HG02642 (cell line): ENCODE measurements at regions not wholly inside any gene's neighbourhood (a gene's known extent, or its start where the extent isn't known, plus 50 kb on each side); places are given as distances from the start of the nearest gene placed in this dataset.
"Not testable (repeated sequence)": the region's sequence is repeated elsewhere in the genome, so short reads cannot be mapped to it uniquely, and the experiment has no call there.

Source experiments
- ATAC-seq: cut with Tn5 transposase; IDR thresholded peaks from one replicate; pipeline ENCODE4 v1.9.1; 2021; ENCODE audit warnings: mild to moderate bottlenecking; ENCODE audit not compliant: unreplicated experiment, poor library complexity

DNA sequence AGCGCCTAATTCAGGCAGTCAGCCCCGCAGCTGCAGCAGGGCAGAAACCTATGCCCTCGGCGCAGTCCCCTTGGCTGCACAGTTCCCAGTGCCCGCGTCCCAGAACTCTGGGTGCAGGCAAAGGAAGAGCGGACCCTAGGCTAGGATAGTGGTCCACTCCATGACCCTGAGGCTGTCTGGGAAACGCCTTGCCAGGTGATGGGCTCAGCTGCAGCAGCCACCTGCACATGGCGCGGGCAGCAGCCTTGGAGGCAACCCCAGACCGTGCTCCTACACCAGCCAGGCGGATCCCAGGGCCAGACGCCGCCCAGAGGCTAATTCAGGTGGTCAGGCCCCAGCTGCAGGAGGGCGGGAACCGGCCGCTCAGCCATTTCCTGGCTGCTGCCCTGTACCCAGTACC is 83.0 kb downstream of the POTEC start:
- not testable (repeated sequence) for ATAC-seq

DNA sequence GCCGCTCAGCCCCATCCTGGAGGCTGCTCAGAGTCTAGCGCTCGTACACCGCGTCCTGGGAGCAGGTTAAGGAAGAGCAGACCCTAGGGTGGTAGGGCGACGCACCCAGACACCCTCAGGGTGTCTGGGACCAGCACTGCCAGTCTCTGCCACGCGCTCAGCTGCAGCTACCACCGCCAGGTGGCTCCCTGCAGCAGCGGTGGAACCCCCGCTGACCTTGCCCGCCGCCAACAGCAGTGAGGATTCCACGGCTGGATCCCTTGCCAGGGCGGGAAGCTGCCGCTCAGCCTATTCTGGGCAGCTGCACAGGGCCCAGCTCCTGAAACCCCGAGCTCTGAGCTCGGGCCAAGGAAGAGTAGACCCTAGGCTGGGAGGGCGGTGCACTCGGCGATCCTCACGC is 83.6 kb downstream of the POTEC start:
- ATAC-seq, result not testable (repeated sequence)

DNA sequence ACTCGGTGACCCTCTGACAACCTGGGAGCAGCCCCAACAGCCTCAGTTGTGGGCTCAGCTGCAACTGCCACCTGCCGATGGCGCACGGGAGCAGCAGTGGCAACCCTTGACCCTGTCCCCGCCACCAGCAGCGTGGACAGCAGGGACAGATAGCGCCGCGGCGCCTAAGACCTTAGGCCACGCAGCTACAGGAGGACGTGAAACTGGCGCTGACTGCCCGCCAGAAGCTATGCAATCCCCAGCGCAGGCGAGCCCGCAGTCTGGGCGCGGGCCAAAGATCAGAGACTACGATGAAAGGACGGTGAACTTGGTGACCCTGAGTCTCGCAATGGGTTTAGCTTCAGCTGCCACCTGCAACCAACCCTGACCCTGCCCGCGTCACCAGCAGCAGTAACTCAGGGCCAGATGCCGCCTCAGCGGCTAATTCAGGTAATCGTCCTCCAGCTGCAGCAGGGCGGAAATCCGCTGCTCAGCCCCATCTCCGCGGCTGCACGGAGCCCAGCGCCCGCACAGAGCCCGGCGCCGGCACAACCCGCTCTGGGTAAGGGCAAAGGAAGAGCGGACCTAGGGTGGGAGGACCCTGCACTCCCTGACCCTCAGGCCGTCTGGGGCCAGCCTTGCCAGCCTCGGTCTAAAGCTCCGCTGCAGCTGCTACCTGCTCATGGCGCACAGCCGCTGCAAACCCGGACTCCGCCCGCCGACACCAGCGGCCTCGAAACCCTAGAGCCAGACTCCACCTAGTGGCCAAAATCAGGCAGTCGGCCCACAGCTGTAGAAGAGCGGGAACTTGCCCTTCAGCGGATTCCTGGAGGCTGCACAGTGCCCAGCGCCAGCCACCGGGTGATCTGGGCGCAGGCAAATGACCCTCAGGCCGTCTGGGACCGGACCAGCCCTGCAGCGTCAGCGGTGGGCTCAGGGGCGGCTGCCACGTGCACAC is 85.1 kb downstream of the POTEC start:
- not testable (repeated sequence) for ATAC-seq

DNA sequence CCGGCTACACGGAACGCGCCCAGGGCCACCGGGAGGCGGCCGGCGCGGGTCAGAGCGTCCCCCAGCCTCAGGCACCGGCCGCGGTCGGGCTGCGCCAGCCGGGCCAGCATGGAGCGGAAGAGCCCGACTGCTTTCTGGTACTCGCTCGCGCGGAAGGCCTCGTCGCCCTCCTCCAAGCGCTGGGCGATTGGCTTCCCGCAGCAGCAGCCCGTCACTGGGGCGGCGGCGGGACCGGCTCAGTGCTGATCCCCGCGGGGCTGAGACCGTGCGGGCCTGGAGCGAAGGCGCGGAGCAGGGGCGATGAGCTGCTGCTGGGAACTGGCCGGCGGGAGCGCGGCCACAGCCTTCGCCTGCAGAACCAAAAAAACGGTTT is 92.8 kb downstream of the POTEC start:
- ATAC-seq, result not testable (repeated sequence)

DNA sequence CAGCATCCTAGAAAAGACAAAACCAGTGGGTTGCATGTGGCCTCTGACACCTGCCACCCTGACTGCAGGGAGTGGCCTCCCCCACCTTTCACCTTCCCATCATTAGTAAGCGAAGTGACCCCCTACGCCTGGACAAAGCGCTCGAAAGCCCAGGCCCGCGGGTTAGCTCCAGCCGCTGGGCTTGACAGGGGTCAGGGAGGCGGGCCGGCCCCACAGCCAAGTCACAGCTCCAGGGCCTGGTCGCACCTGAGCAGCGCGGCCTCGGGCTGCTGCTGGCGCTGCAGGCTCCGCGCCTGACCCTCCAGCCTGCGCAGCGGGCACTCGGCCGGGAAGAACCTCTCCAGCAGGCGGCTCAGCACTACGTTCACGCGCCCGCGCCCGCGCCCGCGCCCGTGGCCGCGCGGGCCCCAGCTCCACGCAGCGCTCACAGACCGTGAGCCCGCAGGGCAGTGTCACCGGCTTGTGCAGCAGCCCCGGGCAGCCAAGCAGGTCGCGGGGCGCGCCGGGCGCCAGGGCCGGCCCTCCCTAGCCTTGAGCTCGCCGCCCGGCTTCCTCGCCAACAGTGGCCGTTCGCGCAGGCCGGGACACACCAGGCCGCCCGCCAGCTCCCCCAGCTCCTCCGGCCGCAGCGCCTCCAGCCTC is 93.3 kb downstream of the POTEC start:
- ATAC-seq, result not testable (repeated sequence)

DNA sequence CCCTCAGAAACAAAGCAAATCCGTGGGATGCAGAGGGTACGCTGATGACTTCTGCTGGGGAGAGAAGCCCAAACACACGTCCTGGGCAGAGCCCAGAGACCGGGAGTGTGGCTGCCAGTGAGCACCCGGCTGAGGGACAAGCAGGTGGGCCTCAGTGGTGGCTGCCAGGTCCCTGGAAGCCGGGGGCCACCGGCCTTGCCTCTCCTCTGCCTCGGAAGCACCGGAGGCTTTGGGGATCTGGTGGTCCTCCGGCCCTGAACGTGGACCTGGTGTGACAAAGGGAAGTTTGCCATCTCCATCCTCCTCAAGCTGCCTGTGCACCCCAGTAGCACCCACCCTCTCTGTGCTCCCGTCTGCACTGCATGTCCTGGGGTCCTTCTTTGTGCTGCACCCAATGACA is 94.3 kb downstream of the POTEC start:
- not testable (repeated sequence) for ATAC-seq

DNA sequence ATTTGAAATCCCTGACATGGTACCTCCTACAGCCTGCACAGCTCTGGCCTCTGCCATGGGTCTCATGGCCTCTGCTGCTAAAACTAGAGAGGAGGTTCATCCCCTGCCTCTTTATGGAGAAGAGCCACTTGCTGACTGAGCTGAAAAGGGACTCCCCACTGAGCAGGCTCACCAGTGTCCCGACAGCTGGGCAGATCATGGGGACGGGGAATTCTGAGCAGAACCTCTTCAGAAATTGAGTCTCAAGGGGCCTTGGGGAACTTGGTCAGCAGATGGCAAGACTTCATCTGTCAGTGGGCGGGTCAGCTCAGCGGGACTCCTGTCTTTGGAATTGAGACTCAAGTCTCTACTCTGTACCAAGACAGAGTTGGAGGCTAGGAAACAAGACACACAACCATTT is 95.7 kb downstream of the POTEC start:
- not testable (repeated sequence) for ATAC-seq

DNA sequence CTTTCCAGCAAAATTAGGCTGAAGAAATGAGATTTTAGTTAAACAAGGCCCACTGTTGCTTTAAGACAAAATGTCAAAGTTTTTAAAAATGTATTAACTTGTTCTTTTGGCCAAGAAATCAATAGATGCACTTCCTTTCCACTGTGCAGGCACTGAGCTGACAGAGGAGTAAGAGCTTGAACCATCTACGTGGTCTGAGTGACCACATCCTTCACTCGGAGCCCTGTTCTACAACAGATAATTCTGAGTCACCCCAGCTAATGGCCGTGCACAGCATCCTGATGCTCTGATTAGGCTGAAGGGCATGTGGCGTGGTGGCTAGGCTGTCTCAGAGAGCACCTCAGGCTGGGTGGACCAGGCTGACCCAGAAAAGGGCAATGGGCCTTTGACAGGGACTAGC is 107.9 kb downstream of the POTEC start:
- not testable (repeated sequence) for ATAC-seq

DNA sequence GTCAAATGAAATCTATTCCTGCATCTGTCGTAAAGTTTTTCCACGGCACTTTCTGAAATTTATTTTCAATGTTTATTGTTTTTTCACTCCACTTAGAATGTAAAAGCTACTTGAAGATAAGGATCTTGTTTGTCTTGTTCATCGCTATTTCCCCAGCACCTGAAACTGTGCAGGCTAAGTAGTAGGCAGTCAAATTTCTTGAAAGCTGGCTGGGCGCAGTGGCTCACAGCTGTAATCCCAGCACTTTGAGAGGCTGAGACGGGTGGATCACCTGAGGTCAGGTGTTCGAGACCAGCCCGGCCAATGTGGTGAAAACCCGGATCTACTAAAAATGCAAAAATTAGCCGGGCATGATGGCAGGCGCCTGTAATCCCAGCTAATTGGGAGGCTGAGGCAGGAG is 111.0 kb downstream of the POTEC start:
- ATAC-seq, result not testable (repeated sequence)

DNA sequence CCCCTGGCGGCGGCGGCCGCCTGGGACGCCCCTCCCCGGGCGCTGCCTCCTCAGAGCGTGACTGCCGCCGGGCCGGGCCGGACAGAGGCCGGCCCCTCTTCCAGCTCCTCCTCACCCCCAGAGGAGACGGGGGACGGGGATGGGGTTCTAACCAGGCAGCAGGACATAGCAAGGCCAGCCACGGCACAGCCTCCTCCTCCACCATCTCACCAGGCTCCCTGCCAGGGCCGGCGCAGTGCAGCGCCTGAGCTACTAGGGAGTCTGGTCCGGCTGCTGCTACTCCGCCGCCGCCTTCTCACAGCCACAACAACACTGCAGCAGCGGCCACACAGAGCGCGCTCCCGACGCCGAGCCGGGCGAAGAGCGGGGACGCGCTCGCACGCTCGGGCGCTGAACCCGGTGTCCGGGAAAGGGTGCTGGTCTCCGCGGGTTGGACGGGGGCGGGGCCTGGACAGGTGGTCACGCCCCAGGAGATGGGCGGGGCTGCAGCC is 112.3 kb downstream of the POTEC start:
- not testable (repeated sequence) for ATAC-seq

DNA sequence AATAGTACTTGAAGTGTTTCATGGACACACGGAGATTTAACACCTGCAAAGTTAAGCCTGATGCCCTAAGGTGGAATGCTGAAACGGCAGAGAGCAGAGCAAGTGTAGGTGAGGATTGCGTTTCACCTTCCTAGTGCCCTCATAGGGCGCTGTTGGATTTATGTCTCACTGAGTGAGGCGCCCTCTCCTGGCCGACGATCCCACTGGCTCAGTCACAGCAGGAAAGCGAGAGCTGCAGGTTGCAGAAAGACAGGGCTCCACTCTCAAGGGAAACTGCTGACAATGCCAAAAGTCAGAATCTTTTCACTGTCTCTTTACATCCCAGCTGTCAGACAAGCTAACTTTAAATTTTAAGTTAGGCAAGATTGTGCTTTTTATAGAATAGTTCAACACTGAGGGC is 127.6 kb downstream of the POTEC start:
- ATAC-seq, result not testable (repeated sequence)

DNA sequence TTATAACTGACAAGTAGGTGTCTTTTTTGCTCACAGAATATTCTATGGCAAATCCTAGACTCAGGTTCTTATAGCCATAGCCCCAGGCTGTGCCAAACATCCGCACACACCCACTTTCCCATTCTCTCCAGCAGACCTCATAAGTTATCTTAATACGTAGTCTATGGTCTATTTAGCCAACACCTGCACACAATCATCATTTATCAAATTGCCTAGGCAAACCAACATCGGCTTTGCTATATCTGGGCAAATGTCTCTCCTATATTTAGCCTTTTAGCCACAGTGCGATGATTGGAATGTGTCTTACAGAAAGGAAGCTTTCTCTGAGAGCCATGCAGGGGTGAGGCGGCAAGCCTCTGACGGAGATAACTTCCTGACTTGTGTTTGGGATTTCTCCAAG is 128.0 kb downstream of the POTEC start:
- ATAC-seq, result not testable (repeated sequence)

DNA sequence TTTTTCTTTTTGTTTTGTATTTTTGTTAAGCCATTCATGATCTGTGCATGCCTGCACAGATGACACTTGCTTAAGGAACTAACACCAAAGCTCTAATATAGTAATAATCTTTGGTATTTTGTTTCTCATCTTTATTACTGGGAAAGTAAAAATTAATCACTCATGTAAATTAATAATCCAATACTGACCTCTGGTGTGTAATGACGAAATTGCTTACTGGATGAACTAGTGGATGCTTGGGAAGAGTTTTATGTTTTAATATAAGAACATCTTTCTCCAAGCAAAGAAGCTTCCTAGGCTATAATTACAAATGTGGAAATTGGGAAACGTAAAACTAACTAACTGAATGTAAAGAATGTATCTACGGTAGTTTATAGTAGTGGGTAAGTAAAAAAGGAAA is 147.9 kb downstream of the POTEC start:
- ATAC-seq, result not testable (repeated sequence)

DNA sequence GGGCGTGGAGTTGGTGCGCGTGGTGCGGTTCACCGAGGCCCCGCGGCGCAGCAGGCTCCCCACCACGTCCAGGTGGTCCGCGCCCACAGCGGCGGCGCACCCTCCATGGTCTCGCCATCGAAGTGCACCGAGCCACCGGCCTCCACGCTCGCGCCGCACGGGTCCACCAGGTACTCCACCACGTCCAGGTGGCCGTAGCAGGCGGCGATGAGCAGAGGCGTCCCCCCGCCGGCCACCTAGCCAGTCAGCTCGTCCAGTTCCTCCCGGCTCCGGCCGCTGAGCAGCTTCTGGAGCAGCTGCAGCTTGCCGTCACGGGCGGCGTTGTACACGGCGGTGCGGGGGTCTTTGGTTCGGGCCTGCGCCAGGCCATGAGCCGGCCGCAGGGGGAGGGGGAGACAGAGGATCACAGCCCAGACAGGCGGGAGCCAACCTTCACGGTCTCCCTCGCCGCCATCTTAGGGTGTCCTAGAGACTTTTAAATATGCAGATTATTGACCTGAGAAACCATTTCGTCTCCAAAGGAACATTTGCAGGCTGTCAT is 149.8 kb downstream of the POTEC start:
- not testable (repeated sequence) for ATAC-seq

DNA sequence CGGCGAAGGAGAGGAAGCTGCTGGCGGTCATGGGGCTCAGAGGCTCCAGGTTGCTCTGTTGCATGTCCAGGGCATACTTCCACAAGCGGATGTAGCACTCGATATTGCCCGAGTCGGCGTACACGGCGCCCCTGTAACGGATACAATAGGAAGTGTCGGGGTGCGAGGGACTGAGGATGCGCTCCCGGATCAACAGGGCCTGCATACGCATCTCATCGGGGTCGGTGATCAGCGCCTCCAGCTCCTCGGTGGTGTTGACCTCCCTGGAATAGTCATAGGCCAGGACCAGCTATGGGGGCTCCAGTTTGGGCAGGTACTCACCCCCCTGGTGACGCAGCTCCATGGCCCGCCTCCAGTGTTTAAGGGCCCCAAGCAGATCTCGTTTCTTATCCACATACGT is 150.8 kb downstream of the POTEC start:
- not testable (repeated sequence) for ATAC-seq

DNA sequence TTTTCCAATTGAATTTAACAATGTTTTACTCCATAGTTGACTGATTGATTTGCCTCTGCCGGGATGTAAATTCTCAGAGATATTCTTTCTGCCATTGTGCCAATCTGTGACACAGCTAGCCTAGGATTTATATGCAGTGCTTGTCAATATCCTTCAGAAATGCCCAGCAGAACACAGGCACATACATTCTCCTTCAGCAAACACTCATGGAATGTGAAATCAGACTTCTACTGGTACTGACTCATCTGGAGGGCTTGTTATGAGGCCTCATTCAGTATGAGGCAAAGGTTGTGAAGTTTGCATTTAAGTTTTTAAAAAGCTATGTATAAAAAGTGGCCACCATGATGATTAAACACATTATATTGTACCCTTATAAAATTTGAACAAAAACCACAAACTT is 158.4 kb downstream of the POTEC start:
- not testable (repeated sequence) for ATAC-seq

DNA sequence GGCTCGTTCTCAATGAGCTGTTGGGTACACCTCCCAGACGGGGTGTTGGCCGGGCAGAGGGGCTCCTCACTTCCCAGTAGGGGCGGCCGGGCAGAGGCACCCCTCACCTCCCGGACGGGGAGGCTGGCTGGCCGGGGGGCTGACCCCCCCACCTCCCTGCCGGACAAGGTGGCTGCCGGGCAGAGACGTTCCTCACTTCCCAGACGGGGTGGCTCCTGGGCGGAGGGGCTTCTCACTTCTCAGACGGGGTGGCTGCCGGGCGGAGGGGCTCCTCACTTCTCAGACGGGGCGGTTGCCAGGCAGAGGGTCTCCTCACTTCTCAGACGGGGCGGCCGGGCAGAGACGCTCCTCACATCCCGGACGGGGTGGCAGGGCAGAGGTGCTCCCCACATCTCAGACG is 160.7 kb downstream of the POTEC start:
- not testable (repeated sequence) for ATAC-seq

DNA sequence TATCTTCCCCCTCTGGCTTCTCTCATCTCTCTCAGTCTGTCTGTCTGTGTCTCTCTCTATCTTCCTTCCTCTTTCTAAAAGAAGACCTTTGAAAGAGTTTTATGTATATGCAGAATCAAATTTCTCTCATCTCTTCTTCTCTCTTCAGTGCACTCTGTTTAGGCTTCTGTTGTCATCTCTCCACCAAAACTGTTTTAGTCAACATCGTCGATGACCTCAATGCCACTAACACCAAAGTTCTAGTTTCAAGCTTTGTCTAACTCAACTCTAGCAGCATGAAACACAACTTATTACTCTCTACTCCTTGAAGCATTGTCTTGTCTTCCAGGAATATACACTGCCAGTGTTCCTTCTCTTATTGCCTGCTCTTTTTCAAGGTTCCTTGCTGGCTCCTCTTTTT is 163.9 kb downstream of the POTEC start:
- not testable (repeated sequence) for ATAC-seq

DNA sequence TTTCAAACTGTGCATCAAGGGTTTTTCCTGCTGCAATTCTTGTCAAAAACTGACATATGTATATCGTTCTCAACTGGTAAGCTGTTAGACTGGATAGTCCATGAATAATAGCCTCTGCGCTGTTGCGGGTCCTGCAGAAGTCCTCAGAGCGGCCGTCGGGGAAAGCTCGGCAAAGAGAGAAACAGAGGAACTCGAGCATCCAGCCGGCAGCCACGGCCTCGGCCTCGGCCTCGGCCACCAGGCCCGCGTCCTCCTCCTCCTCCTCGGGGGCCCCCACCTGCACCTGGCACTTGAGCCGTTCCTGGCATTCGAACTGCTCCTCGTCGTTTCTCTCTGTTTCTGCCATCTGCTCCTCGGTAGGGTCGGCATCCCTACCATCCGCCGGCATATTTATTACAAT is 165.0 kb downstream of the POTEC start:
- not testable (repeated sequence) for ATAC-seq

DNA sequence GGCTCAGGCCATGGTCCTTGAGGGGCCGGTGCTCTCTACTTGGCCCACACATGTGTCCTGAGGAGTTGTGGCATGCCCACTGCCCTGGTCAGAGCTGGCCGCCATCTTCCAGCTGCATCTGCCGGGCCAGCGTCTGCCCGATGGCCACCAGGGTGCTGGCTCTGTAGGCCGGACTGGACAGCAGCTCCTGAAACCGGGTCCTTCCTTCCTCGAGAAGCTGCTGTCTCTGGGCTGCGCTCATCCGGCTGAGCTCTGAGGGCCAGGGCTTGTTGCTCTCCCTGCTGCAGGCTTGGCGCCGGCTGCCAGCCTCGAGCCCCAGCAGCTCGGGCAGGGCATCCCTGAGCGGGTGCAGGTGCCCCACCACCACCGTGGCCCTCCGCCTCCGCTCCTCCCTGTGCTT is 182.1 kb downstream of the POTEC start:
- ATAC-seq, result not testable (repeated sequence)
